Esophagus muscularis mucosa (tissue), 4 donors: ENCODE measurements at regions not wholly inside any gene's neighbourhood (a gene's known extent, or its start where the extent isn't known, plus 50 kb on each side); places are given as distances from the start of the nearest gene placed in this dataset.
"Not testable (repeated sequence)": the region's sequence is repeated elsewhere in the genome, so short reads cannot be mapped to it uniquely, and the experiment has no call there.

Source experiments
- DNase-seq: peaks from one replicate; pipeline ENCODE4 v3.0.0-alpha.2; 2017; ENCODE audit errors: extremely low spot score
- H3K27ac ChIP-seq, 4 donors: fragments of 200-600 bp; sonication (generic); replicated peaks in 1 of 4; 1 replicate in 3 of 4; 2 replicates in 1 of 4; pipeline ENCODE4 v1.5.1; 2016 to 2019; ENCODE audit warnings: mild to moderate bottlenecking in 1 of 4
- H3K27me3 ChIP-seq, 4 donors: fragments of 200-600 bp; sonication (generic); one replicate each; pipeline versions ENCODE4 v1.5.1 to v1.6.0; 2016 to 2019
- H3K36me3 ChIP-seq, 4 donors: fragments of 200-600 bp; sonication (generic); one replicate each; pipeline ENCODE4 v1.5.1; 2016 to 2019
- H3K4me1 ChIP-seq, 4 donors: fragments of 200-600 bp; sonication (generic); one replicate each; pipeline ENCODE4 v1.5.1; 2016 to 2019
- H3K4me3 ChIP-seq, 4 donors: fragments of 200-600 bp; sonication (generic); 1 replicate in 2 of 4; 2 replicates in 2 of 4; pipeline ENCODE4 v1.5.1; 2016 to 2019; ENCODE audit warnings: mild to moderate bottlenecking in 4 of 4, moderate library complexity in 1 of 4
- H3K9me3 ChIP-seq, 4 donors: fragments of 200-600 bp; sonication (generic); 1 replicate in 3 of 4; 2 replicates in 1 of 4; pipeline ENCODE4 v1.5.1; 2016 to 2019
- CTCF ChIP-seq, 3 experiments: fragments of 200-600 bp in 2 of 3; fragments of 450-650 bp in 1 of 3; sonication (generic) in 2 of 3; IDR thresholded peaks; one replicate each; pipeline ENCODE4 v1.5.1; 2017 to 2019; ENCODE audit warnings: antibody characterized with exemption in 3 of 3, mild to moderate bottlenecking in 2 of 3, moderate library complexity in 1 of 3
- EP300 ChIP-seq: sonication (generic); formaldehyde crosslinking; IDR thresholded peaks from one replicate; pipeline ENCODE4 v1.6.1; 2017; ENCODE audit warnings: antibody characterized with exemption
- POLR2A ChIP-seq: fragments of 450-650 bp; IDR thresholded peaks from one replicate; pipeline ENCODE4 v1.6.1; 2017; ENCODE audit warnings: antibody characterized with exemption, moderate library complexity, mild to moderate bottlenecking, low read depth
- POLR2AphosphoS5 ChIP-seq, 2 donors: sonication (generic); formaldehyde crosslinking; IDR thresholded peaks; one replicate each; pipeline ENCODE4 v1.6.1; 2017; ENCODE audit warnings: antibody characterized with exemption in 2 of 2
- WGBS: methylation state at CpG from one replicate; pipeline ENCODE4 v1.1.5; 2018; 5-methylcytosine and 5-hydroxymethylcytosine counted together
- intact Hi-C: fragments of 100-400 bp; cut with DNase I; formaldehyde crosslinking; loops from one replicate; pipeline ENCODE4 v1.15.1; 2023

GRCh38 chr17:64749306-64749705 lies 87.2 kb upstream of the SMURF2 start:
- H3K4me1 ChIP-seq, result no peaks in the 10 kb centered on the region
- no peak overlapping the region for H3K4me3 ChIP-seq
- no peak overlapping the region for H3K27ac ChIP-seq
- no peaks in the 10 kb centered on the region for H3K9me3 ChIP-seq
- H3K27me3 ChIP-seq, result no peaks in the 10 kb centered on the region
- TF ChIP-seq POLR2A, result no peak
- no peak for TF ChIP-seq POLR2AphosphoS5 (IDR thresholded peaks at IDR 0.05)
- no peak for TF ChIP-seq CTCF (IDR thresholded peaks at IDR 0.05)
- no peak for TF ChIP-seq EP300
- WGBS, result 91% methylated on average over 4 of the region's 4 CpGs
- intact Hi-C loops, result no loop called here
- no peak for DNase-seq
- peaks cover 19 to 58% (median 43%) of the 10 kb centered on the region in 4 donors for H3K36me3 ChIP-seq

- no peaks in the 10 kb centered on the region for H3K4me1 ChIP-seq
- 84% methylated on average over 7 of the region's 7 CpGs for WGBS
- no peak for TF ChIP-seq POLR2AphosphoS5 (IDR thresholded peaks at IDR 0.05)
- TF ChIP-seq CTCF (IDR thresholded peaks at IDR 0.05), result no peak
- TF ChIP-seq EP300, result no peak
- no peak for TF ChIP-seq POLR2A
- no peaks in the 10 kb centered on the region for H3K27me3 ChIP-seq
- no peaks in the 10 kb centered on the region for H3K9me3 ChIP-seq
- H3K36me3 ChIP-seq, result peaks cover 11 to 45% (median 32%) of the 10 kb centered on the region in 4 donors
- no peak overlapping the region for H3K4me3 ChIP-seq
- H3K27ac ChIP-seq, result no peak overlapping the region
- intact Hi-C loops, result no loop called here
- no peak for DNase-seq
These were observed 85.9 kb upstream of the SMURF2 start for GRCh38 chr17:64747938-64748540.

- no peak for DNase-seq
- WGBS, result 66% methylated on average over 7 of the region's 7 CpGs
- Histone ChIP-seq H3K27ac (peak overlapping the region; percentile 29 to 68 (median 48)), H3K36me3 (no peaks in the 10 kb centered on the region), H3K27me3 (no peaks in the 10 kb centered on the region), H3K9me3 (no peaks in the 10 kb centered on the region), H3K4me3 (no peak overlapping the region), H3K4me1 (peaks cover 11 to 28% (median 25%) of the 10 kb centered on the region in 4 donors)
- TF ChIP-seq POLR2AphosphoS5 (IDR thresholded peaks at IDR 0.05) (no peak), POLR2A (no peak), CTCF (IDR thresholded peaks at IDR 0.05) (no peak), EP300 (no peak)
- intact Hi-C loops, result no loop called here
These were observed 80.2 kb upstream of the SMURF2 start for GRCh38 chr17:64742326-64742725.

- H3K27ac ChIP-seq, result peak overlapping the region; percentile 29 to 68 (median 49)
- DNase-seq, result peak; percentile 94
- intact Hi-C loops, H3K4me3 ChIP-seq, H3K27me3 ChIP-seq, H3K9me3 ChIP-seq, H3K36me3 ChIP-seq: not testable (repeated sequence)
- peak in 1 of 2 donors; percentile 21 for TF ChIP-seq POLR2AphosphoS5 (IDR thresholded peaks at IDR 0.05)
- peaks cover 11 to 28% (median 25%) of the 10 kb centered on the region in 4 donors for H3K4me1 ChIP-seq
- 57% methylated on average over 3 of the region's 3 CpGs for WGBS
These were observed 79.8 kb upstream of the SMURF2 start for GRCh38 chr17:64741916-64742315.

GRCh38 chr17:64741038-64741641 lies 79.0 kb upstream of the SMURF2 start:
- Histone ChIP-seq H3K9me3 (no peaks in the 10 kb centered on the region), H3K27me3 (no peaks in the 10 kb centered on the region), H3K4me3 (no peak overlapping the region), H3K4me1 (peaks cover 11 to 28% (median 25%) of the 10 kb centered on the region in 4 donors), H3K27ac (peak overlapping the region; percentile 31 to 68 (median 66)), H3K36me3 (no peaks in the 10 kb centered on the region)
- TF ChIP-seq EP300, result no peak
- no peak for DNase-seq
- 45% methylated on average over 5 of the region's 6 CpGs for WGBS
- intact Hi-C loops, result no loop called here
